ENCODE measurements at regions not wholly inside any gene's neighbourhood (a gene's known extent, or its start where the extent isn't known, plus 50 kb on each side); places are given as distances from the start of the nearest gene placed in this dataset.

DNA sequence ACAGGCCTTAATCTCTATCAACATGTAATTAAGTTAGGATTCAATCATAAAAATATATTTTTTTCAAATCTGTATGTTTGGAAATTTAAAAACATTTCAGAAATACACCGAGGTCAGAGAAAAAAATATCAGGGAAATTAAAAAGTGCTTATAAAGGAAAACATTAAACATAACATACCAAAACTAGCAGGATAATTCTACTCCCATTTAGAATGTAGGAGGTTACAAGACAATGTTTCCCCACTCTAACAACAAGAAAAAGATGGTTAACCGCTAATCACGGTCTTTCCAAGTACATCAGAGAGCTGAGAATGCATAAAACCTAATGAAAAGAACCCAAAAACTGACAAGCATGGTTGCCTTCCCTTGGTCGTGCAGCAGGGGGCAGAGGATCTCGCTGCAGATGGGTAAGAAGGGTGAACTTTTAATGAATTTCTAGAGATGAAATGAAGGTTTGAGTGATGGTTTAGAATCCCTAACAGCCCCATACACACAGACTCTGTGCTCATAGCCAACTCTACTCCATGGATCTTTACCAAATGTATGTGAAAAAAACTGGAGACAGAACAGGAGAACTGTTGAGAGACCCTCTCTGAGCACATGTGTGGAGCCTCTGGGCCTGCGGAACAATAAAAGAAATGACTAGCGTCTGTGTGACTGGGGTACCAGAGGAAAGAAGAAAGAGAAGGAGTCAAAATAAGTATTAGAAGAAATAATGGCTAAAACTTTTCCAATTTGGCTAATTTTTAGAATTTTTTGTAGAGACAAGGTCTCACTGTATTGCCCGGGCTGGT, 51.3 kb upstream of the LSM14A start:
- H3K4me1 Mint-ChIP-seq = no peaks in the 10 kb centered on the region
- no peak overlapping the region for H3K4me3 Mint-ChIP-seq
- peaks cover 1% of the 10 kb centered on the region for H3K36me3 Mint-ChIP-seq (ENCODE audit: insufficient read depth)
- no peak for ATAC-seq (replicated peaks; ENCODE audit: extremely low read depth, poor library complexity, severe bottlenecking)
- H3K9me3 Mint-ChIP-seq = no peaks in the 10 kb centered on the region
- H3K27ac Mint-ChIP-seq (ENCODE audit: low read depth) = no peak overlapping the region
- peak; percentile 23 to 24 for DNase-seq (ENCODE audit: low spot score in 2 of 2)
- peaks cover 20% of the 10 kb centered on the region for H3K27me3 Mint-ChIP-seq
